ENCODE measurements at regions not wholly inside any gene's neighbourhood (a gene's known extent, or its start where the extent isn't known, plus 50 kb on each side); places are given as distances from the start of the nearest gene placed in this dataset.

- Histone ChIP-seq H3K4me3 (no peak overlapping the region), H3K9me3 (ENCODE audit: low read depth) (no peaks in the 10 kb centered on the region), H3K27me3 (peaks cover 6% of the 10 kb centered on the region), H3K27ac (no peak overlapping the region), H3K4me1 (ENCODE audit: low read depth) (no peaks in the 10 kb centered on the region), H3K36me3 (no peaks in the 10 kb centered on the region)
- no peak for DNase-seq (ENCODE audit: low read depth in 1 of 2, low spot score in 1 of 2)
- no peak for TF ChIP-seq CTCF (IDR thresholded peaks at IDR 0.05; ENCODE audit: low read depth, low read length)
These were observed 122.6 kb upstream of the SMAD3 start for GRCh38 chr15:66942649-66943390.

GRCh38 chr15:66943456-66944095 lies 121.8 kb upstream of the SMAD3 start:
- no peak for DNase-seq (ENCODE audit: low read depth in 1 of 2, low spot score in 1 of 2)
- H3K27me3 ChIP-seq = peaks cover 6% of the 10 kb centered on the region
- H3K36me3 ChIP-seq = no peaks in the 10 kb centered on the region
- no peak for TF ChIP-seq CTCF (IDR thresholded peaks at IDR 0.05; ENCODE audit: low read depth, low read length)
- no peak overlapping the region for H3K4me3 ChIP-seq
- H3K9me3 ChIP-seq (ENCODE audit: low read depth) = no peaks in the 10 kb centered on the region
- no peak overlapping the region for H3K27ac ChIP-seq
- no peaks in the 10 kb centered on the region for H3K4me1 ChIP-seq (ENCODE audit: low read depth)

- peaks cover 6% of the 10 kb centered on the region for H3K27me3 ChIP-seq
- no peak overlapping the region for H3K27ac ChIP-seq
- H3K4me3 ChIP-seq = no peak overlapping the region
- no peaks in the 10 kb centered on the region for H3K4me1 ChIP-seq (ENCODE audit: low read depth)
- DNase-seq (ENCODE audit: low read depth in 1 of 2, low spot score in 1 of 2) = no peak
- H3K9me3 ChIP-seq (ENCODE audit: low read depth) = no peaks in the 10 kb centered on the region
- H3K36me3 ChIP-seq = no peaks in the 10 kb centered on the region
- TF ChIP-seq CTCF (IDR thresholded peaks at IDR 0.05; ENCODE audit: low read depth, low read length) = no peak
These were observed 121.3 kb upstream of the SMAD3 start for GRCh38 chr15:66944121-66944520.

- Histone ChIP-seq H3K36me3 (no peaks in the 10 kb centered on the region), H3K27ac (no peak overlapping the region), H3K4me1 (ENCODE audit: low read depth) (no peaks in the 10 kb centered on the region), H3K9me3 (ENCODE audit: low read depth) (no peaks in the 10 kb centered on the region), H3K27me3 (peaks cover 6% of the 10 kb centered on the region), H3K4me3 (no peak overlapping the region)
- no peak for DNase-seq (ENCODE audit: low read depth in 1 of 2, low spot score in 1 of 2)
- no peak for TF ChIP-seq CTCF (IDR thresholded peaks at IDR 0.05; ENCODE audit: low read depth, low read length)
These were observed 120.1 kb upstream of the SMAD3 start for GRCh38 chr15:66945286-66945685.

- Histone ChIP-seq H3K36me3 (no peaks in the 10 kb centered on the region), H3K9me3 (ENCODE audit: low read depth) (no peaks in the 10 kb centered on the region), H3K27ac (no peak overlapping the region), H3K4me3 (no peak overlapping the region), H3K4me1 (ENCODE audit: low read depth) (no peaks in the 10 kb centered on the region), H3K27me3 (peaks cover under 1% of the 10 kb centered on the region)
- no peak for TF ChIP-seq CTCF (IDR thresholded peaks at IDR 0.05; ENCODE audit: low read depth, low read length)
- no peak for DNase-seq (ENCODE audit: low read depth in 1 of 2, low spot score in 1 of 2)
These were observed 119.6 kb upstream of the SMAD3 start for GRCh38 chr15:66945842-66946241.
